ENCODE measurements at regions not wholly inside any gene's neighbourhood (a gene's known extent, or its start where the extent isn't known, plus 50 kb on each side); places are given as distances from the start of the nearest gene placed in this dataset.

DNA sequence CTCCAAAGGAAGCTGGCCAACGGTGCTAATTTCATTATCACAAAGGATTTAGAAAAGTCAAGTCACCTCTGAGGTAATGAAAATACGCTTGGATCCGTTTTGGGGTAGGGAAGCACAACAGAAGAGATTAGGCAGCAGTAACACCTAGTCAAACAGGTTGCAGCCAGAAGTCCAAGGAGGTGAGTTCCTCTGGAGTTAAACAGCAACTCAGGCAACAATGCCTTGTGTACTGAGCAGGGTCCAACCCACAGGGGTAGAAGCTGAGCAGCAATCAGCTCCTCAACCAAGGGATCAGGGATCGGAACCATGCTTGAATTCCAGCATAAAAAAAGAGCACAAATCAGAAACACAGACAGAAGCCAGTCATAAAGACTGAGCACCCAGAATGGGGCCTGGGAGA, 88.1 kb upstream of the SPRED1 start:
- WGBS (ENCODE audit: low lambda C conversion rate, missing lambda C conversion rate): 36% methylated on average over 4 of the region's 4 CpGs
- Histone ChIP-seq H3K27me3 (no peaks in the 10 kb centered on the region), H3K9me2 (replicated peaks; ENCODE audit: insufficient read depth) (no peaks in the 10 kb centered on the region), H3K36me3 (replicated peaks; ENCODE audit: insufficient read depth, low read depth) (no peaks in the 10 kb centered on the region), H4K20me1 (ENCODE audit: insufficient read depth, poor library complexity, severe bottlenecking) (no peaks in the 10 kb centered on the region), H3K79me2 (no peaks in the 10 kb centered on the region), H3K4me2 (peak overlapping the region; percentile 40), H3K4me3 (no peak overlapping the region), H2AFZ (no peak overlapping the region), H3K4me1 (ENCODE audit: insufficient read depth) (peaks cover 25% of the 10 kb centered on the region), H3K27ac (peak overlapping the region; percentile 79), H3K9me3 (ENCODE audit: low read depth) (no peaks in the 10 kb centered on the region)
- DNase-seq (ENCODE audit: low spot score): no peak
- TF ChIP-seq EZH2phosphoT487 (IDR thresholded peaks at IDR 0.05; ENCODE audit: low read depth, severe bottlenecking, unreplicated experiment) (no peak), EZH2 (IDR thresholded peaks at IDR 0.05; ENCODE audit: borderline replicate concordance) (no peak)
- TF ChIP-seq, protein P1, sequence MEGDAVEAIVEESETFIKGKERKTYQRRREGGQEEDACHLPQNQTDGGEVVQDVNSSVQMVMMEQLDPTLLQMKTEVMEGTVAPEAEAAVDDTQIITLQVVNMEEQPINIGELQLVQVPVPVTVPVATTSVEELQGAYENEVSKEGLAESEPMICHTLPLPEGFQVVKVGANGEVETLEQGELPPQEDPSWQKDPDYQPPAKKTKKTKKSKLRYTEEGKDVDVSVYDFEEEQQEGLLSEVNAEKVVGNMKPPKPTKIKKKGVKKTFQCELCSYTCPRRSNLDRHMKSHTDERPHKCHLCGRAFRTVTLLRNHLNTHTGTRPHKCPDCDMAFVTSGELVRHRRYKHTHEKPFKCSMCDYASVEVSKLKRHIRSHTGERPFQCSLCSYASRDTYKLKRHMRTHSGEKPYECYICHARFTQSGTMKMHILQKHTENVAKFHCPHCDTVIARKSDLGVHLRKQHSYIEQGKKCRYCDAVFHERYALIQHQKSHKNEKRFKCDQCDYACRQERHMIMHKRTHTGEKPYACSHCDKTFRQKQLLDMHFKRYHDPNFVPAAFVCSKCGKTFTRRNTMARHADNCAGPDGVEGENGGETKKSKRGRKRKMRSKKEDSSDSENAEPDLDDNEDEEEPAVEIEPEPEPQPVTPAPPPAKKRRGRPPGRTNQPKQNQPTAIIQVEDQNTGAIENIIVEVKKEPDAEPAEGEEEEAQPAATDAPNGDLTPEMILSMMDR (IDR thresholded peaks at IDR 0.05; ENCODE audit: poor library complexity): no peak

DNA sequence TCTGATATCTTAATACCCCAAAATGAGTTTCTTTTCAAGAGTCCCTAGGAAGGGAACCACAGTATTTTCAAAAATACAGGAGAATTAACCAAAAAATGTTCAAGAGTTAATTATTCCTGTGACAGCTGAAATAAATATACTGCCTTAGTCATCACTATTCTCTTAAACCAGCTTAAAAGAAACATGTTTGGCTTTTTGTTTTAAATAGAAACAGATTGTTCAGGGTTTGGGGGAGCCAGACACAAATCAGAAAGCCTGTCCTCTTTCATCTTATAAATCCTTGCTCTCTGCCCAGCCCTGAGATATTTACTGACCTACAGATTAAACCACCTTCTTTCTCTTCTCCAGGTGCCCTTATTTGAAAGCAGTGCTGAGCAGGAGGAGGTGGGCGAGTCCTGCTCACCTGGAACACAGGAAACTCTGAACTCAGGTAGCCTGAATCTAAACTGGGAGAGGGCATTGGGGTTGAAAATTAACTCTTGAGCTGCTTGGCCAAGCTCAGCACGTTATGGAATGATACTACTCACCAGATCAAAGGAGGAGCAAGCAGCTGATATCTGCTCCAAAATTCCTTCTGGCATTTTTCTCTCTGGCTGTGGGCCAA, 84.1 kb upstream of the SPRED1 start:
- peaks cover 17% of the 10 kb centered on the region for H3K4me1 ChIP-seq (ENCODE audit: insufficient read depth)
- no peaks in the 10 kb centered on the region for H3K27me3 ChIP-seq
- H3K4me3 ChIP-seq: no peak overlapping the region
- H4K20me1 ChIP-seq (ENCODE audit: insufficient read depth, poor library complexity, severe bottlenecking): no peaks in the 10 kb centered on the region
- no peaks in the 10 kb centered on the region for H3K79me2 ChIP-seq
- no peak overlapping the region for H3K4me2 ChIP-seq
- no peaks in the 10 kb centered on the region for H3K9me2 ChIP-seq (replicated peaks; ENCODE audit: insufficient read depth)
- H3K9me3 ChIP-seq (ENCODE audit: low read depth): no peaks in the 10 kb centered on the region
- no peak overlapping the region for H2AFZ ChIP-seq
- no peak for DNase-seq (ENCODE audit: low spot score)
- TF ChIP-seq EZH2phosphoT487 (IDR thresholded peaks at IDR 0.05; ENCODE audit: low read depth, severe bottlenecking, unreplicated experiment): no peak
- TF ChIP-seq EZH2 (IDR thresholded peaks at IDR 0.05; ENCODE audit: borderline replicate concordance): no peak
- TF ChIP-seq, protein P1 (IDR thresholded peaks at IDR 0.05; ENCODE audit: poor library complexity): no peak
- H3K27ac ChIP-seq: peak overlapping the region; percentile 10
- WGBS (ENCODE audit: low lambda C conversion rate, missing lambda C conversion rate): 26% methylated on average over 2 of the region's 2 CpGs
- H3K36me3 ChIP-seq (replicated peaks; ENCODE audit: insufficient read depth, low read depth): no peaks in the 10 kb centered on the region

DNA sequence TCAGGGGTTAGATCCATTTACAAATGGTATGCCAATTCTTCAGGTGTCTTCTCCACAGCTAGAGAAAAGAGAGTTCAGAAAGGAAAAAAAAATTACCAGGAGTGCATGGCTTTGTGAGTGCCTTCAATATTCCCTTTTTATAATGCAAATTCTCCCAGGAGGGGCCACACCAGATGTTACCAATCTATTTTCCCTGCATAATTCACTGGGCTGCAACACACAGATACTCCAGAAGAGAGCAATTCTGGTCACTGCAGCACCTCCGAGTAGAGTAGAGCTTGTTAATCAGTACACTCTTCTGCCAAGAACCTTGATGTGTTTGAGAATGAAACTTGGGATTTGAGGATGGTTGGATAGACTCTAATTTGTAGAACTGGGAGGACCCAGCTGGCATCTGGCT, 80.7 kb upstream of the SPRED1 start:
- peaks cover 3% of the 10 kb centered on the region for H3K4me1 ChIP-seq (ENCODE audit: insufficient read depth)
- H3K27ac ChIP-seq: no peak overlapping the region
- no peak for TF ChIP-seq EZH2 (IDR thresholded peaks at IDR 0.05; ENCODE audit: borderline replicate concordance)
- TF ChIP-seq EZH2phosphoT487 (IDR thresholded peaks at IDR 0.05; ENCODE audit: low read depth, severe bottlenecking, unreplicated experiment): no peak
- TF ChIP-seq, protein P1 (IDR thresholded peaks at IDR 0.05; ENCODE audit: poor library complexity): no peak
- H4K20me1 ChIP-seq (ENCODE audit: insufficient read depth, poor library complexity, severe bottlenecking): no peaks in the 10 kb centered on the region
- DNase-seq (ENCODE audit: low spot score): no peak
- H3K79me2 ChIP-seq: no peaks in the 10 kb centered on the region
- no peaks in the 10 kb centered on the region for H3K9me2 ChIP-seq (replicated peaks; ENCODE audit: insufficient read depth)
- no peak overlapping the region for H3K4me2 ChIP-seq
- 68% methylated on average over 1 of the region's 1 CpG for WGBS (ENCODE audit: low lambda C conversion rate, missing lambda C conversion rate)
- H2AFZ ChIP-seq: no peak overlapping the region
- H3K4me3 ChIP-seq: no peak overlapping the region
- H3K27me3 ChIP-seq: no peaks in the 10 kb centered on the region
- no peaks in the 10 kb centered on the region for H3K36me3 ChIP-seq (replicated peaks; ENCODE audit: insufficient read depth, low read depth)
- no peaks in the 10 kb centered on the region for H3K9me3 ChIP-seq (ENCODE audit: low read depth)
